ENCODE measurements at regions not wholly inside any gene's neighbourhood (a gene's known extent, or its start where the extent isn't known, plus 50 kb on each side); places are given as distances from the start of the nearest gene placed in this dataset.

- no peak overlapping the region for H3K4me3 ChIP-seq (ENCODE audit: low read depth, low read length)
- TF ChIP-seq CTCF (IDR thresholded peaks at IDR 0.05; ENCODE audit: insufficient read depth, low read length) = no peak
- no peak for DNase-seq (ENCODE audit: low read depth)
These were observed 116.5 kb upstream of the LRPAP1 start for GRCh38 chr4:3648731-3649130.

- H3K4me3 ChIP-seq (ENCODE audit: low read depth, low read length) = no peak overlapping the region
- DNase-seq (ENCODE audit: low read depth) = no peak
- TF ChIP-seq CTCF (IDR thresholded peaks at IDR 0.05; ENCODE audit: insufficient read depth, low read length) = no peak
These were observed 116.0 kb upstream of the LRPAP1 start for GRCh38 chr4:3648195-3648594.

- TF ChIP-seq CTCF (IDR thresholded peaks at IDR 0.05; ENCODE audit: insufficient read depth, low read length) = no peak
These were observed 115.2 kb upstream of the LRPAP1 start for GRCh38 chr4:3647421-3647820.

GRCh38 chr4:3645711-3646679 lies 113.8 kb upstream of the LRPAP1 start:
- H3K4me3 ChIP-seq (ENCODE audit: low read depth, low read length) = no peak overlapping the region
- TF ChIP-seq CTCF (IDR thresholded peaks at IDR 0.05; ENCODE audit: insufficient read depth, low read length) = no peak
- DNase-seq (ENCODE audit: low read depth) = no peak

More at GRCh38 chr4:3647421-3647820, 115.2 kb upstream of the LRPAP1 start:
- H3K4me3 ChIP-seq (ENCODE audit: low read depth, low read length) = no peak overlapping the region
- no peak for DNase-seq (ENCODE audit: low read depth)

GRCh38 chr4:3644849-3645627 lies 112.8 kb upstream of the LRPAP1 start:
- DNase-seq (ENCODE audit: low read depth) = peak; percentile 10
- no peak for TF ChIP-seq CTCF (IDR thresholded peaks at IDR 0.05; ENCODE audit: insufficient read depth, low read length)
- no peak overlapping the region for H3K4me3 ChIP-seq (ENCODE audit: low read depth, low read length)

- H3K4me3 ChIP-seq (ENCODE audit: low read depth, low read length) = no peak overlapping the region
- no peak for TF ChIP-seq CTCF (IDR thresholded peaks at IDR 0.05; ENCODE audit: insufficient read depth, low read length)
- no peak for DNase-seq (ENCODE audit: low read depth)
These were observed 111.6 kb upstream of the LRPAP1 start for GRCh38 chr4:3643518-3644433.

Data from fibroblast of the aortic adventitia (primary cell).